K562 (cell line): ENCODE measurements at regions not wholly inside any gene's neighbourhood (a gene's known extent, or its start where the extent isn't known, plus 50 kb on each side); places are given as distances from the start of the nearest gene placed in this dataset.

Experiments used
- ATAC-seq: fragments of 200-7000 bp; cut with Tn5 transposase; 3 replicates; pipeline ENCODE4 v1.9.1; 2020; ENCODE audit warnings: moderate library complexity
- BruUV-seq: library from RNA; stranded (reverse); fragments of 400-500 nt; replicated peaks from 2 replicates; lab custom pipeline; 2021; lab: Mats Ljungman, UMichigan
- CTCF ChIA-PET: fragments of 300-600 bp; formaldehyde crosslinking; extraction: SDS; loops from one replicate; lab custom pipeline; 2021; ENCODE audit warnings: low intra/inter-chr PET ratio; lab: Yijun Ruan, JAX
- POLR2A ChIA-PET: fragments of 300-600, 350-650 bp; sonication (Branson Sonifier 250); formaldehyde crosslinking; extraction: SDS; loops from one replicate; lab custom pipeline; 2021; ENCODE audit warnings: antibody characterized with exemption, inconsistent platforms; lab: Yijun Ruan, JAX
- DNase-seq, 4 experiments: peaks; one replicate each; pipeline versions ENCODE4 v3.0.0 to v3.0.0-alpha.2; 2011 to 2018; ENCODE audit warnings: low spot score in 3 of 4, mixed read lengths in 3 of 4; ENCODE audit errors: extremely low read depth in 1 of 4
- FAIRE-seq: peaks from 2 replicates; lab custom pipeline; 2011; peaks lifted over from hg19 to GRCh38; lab: Jason Lieb, UNC
- H2AFZ ChIP-seq: 2 replicates; pipeline ENCODE4 v1.6.0; 2011; ENCODE audit warnings: low read depth, low read length, control low read depth, inconsistent platforms
- H3K27ac ChIP-seq: fragments of 200-600 bp; 3 replicates; pipeline ENCODE4 v1.8.0; 2011; ENCODE audit warnings: low read depth, mild to moderate bottlenecking, control low read depth, inconsistent platforms, low read length, moderate library complexity, mixed read lengths; ENCODE audit errors: extremely low read depth
- H3K27me3 ChIP-seq, 2 experiments: fragments of 300-600 bp in 1 of 2; 2 replicates in 1 of 2; 3 replicates in 1 of 2; pipeline versions ENCODE4 v1.6.0 to v1.8.0; 2011; ENCODE audit warnings: inconsistent platforms in 2 of 2, low read length in 2 of 2, mild to moderate bottlenecking in 1 of 2, mixed read lengths in 1 of 2, moderate library complexity in 1 of 2; ENCODE audit not compliant: control insufficient read depth in 2 of 2, insufficient read depth in 2 of 2
- H3K36me3 ChIP-seq: fragments of 300-600 bp; 3 replicates; pipeline ENCODE4 v1.8.0; 2011; ENCODE audit warnings: mild to moderate bottlenecking, low read length, inconsistent platforms; ENCODE audit not compliant: control insufficient read depth, insufficient read depth
- H3K4me1 ChIP-seq, 2 experiments: fragments of 200-600 bp in 1 of 2; replicated peaks in 1 of 2; 2 replicates in 1 of 2; 3 replicates in 1 of 2; pipeline versions ENCODE4 v1.5.1 to v1.8.0; 2011; ENCODE audit warnings: inconsistent platforms in 2 of 2, low read length in 2 of 2, mild to moderate bottlenecking in 1 of 2, mixed read lengths in 1 of 2, moderate library complexity in 1 of 2; ENCODE audit not compliant: control insufficient read depth in 2 of 2, insufficient read depth in 2 of 2
- H3K4me2 ChIP-seq: 2 replicates; pipeline ENCODE4 v1.6.1; 2011; ENCODE audit warnings: low read length, control low read depth, inconsistent platforms, mixed read lengths; ENCODE audit not compliant: insufficient read depth
- H3K4me3 ChIP-seq: fragments of 200-600 bp; sonication (generic), shearing (Covaris generic); 2 replicates; pipeline ENCODE4 v1.5.1; 2016; ENCODE audit warnings: control low read depth, inconsistent platforms
- H3K79me2 ChIP-seq: fragments of 200-600 bp; 3 replicates; pipeline ENCODE4 v1.8.0; 2011; ENCODE audit warnings: low read length, inconsistent platforms; ENCODE audit not compliant: control insufficient read depth, insufficient read depth
- H3K9ac ChIP-seq, 2 experiments: 2 replicates each; pipeline versions ENCODE4 v1.6.0 to v1.6.1; 2011; ENCODE audit warnings: low read depth in 2 of 2, low read length in 2 of 2, control low read depth in 1 of 2, inconsistent platforms in 1 of 2, mild to moderate bottlenecking in 1 of 2, mixed read lengths in 1 of 2; ENCODE audit not compliant: insufficient read depth in 1 of 2
- H3K9me1 ChIP-seq: one replicate; pipeline ENCODE4 v1.6.0; 2011; ENCODE audit warnings: inconsistent platforms, mild to moderate bottlenecking, low read length, moderate library complexity; ENCODE audit not compliant: control insufficient read depth, insufficient read depth
- H3K9me3 ChIP-seq: replicated peaks from 2 replicates; pipeline ENCODE4 v1.5.1; 2011; ENCODE audit warnings: low read depth, low read length, inconsistent platforms; ENCODE audit not compliant: control insufficient read depth, insufficient read depth
- H4K20me1 ChIP-seq: replicated peaks from 2 replicates; pipeline ENCODE4 v1.6.1; 2011; ENCODE audit warnings: low read length, inconsistent platforms, mixed read lengths; ENCODE audit not compliant: control insufficient read depth, insufficient read depth
- CBX8 ChIP-seq: fragments of 200-600 bp; sonication (generic); IDR thresholded peaks from 2 replicates; pipeline ENCODE4 v1.6.1; 2012; ENCODE audit warnings: borderline replicate concordance, mixed run types, low read depth, mild to moderate bottlenecking, moderate library complexity, mixed read lengths, low read length, control low read depth, inconsistent platforms; ENCODE audit not compliant: poor library complexity, severe bottlenecking; ENCODE audit errors: extremely low read depth
- CHAMP1 ChIP-seq: fragments of 450-650 bp; IDR thresholded peaks from 2 replicates; pipeline ENCODE4 v1.6.1; 2016; ENCODE audit warnings: mild to moderate bottlenecking
- DPF2 ChIP-seq: fragments of 450-650 bp; IDR thresholded peaks from 2 replicates; pipeline ENCODE4 v1.6.1; 2016
- ELF1 ChIP-seq: fragments of 200-800 bp; sonication (Bioruptor generic); IDR thresholded peaks from 2 replicates; pipeline ENCODE4 v1.6.1; 2016; ENCODE audit warnings: missing genetic modification characterization, missing compliant biosample characterization
- KLF16 ChIP-seq: IDR thresholded peaks from 2 replicates; pipeline ENCODE4 v1.6.1; 2016; ENCODE audit warnings: antibody characterized with exemption
- NUFIP1 ChIP-seq: fragments of 450-650 bp; IDR thresholded peaks from 2 replicates; pipeline ENCODE4 v1.6.1; 2018; ENCODE audit not compliant: partially characterized antibody
- PML ChIP-seq: IDR thresholded peaks from 2 replicates; pipeline ENCODE4 v1.6.1; 2012; ENCODE audit warnings: low read length, inconsistent platforms
- RBM39 ChIP-seq: fragments of 200-400 bp; formaldehyde crosslinking; optimal IDR thresholded peaks from 2 replicates; pipeline ENCODE3; 2018; ENCODE audit warnings: low read depth, low read length
- RERE ChIP-seq: sonication (generic); formaldehyde crosslinking; IDR thresholded peaks from 2 replicates; pipeline ENCODE4 v1.8.0; 2023; ENCODE audit warnings: missing genetic modification reagents, mild to moderate bottlenecking, borderline replicate concordance
- SNAPC5 ChIP-seq: fragments of 250-450 bp; sonication (Bioruptor Pico); IDR thresholded peaks from 2 replicates; pipeline ENCODE4 v1.8.0; 2021; ENCODE audit warnings: moderate library complexity, mild to moderate bottlenecking, inconsistent platforms
- THAP7 ChIP-seq: fragments of 250-450 bp; sonication (Bioruptor Pico); IDR thresholded peaks from 2 replicates; pipeline ENCODE4 v1.5.0; 2021
- ZNF232 ChIP-seq: sonication (generic); formaldehyde crosslinking; IDR thresholded peaks from 2 replicates; pipeline ENCODE4 v1.8.0; 2022; ENCODE audit warnings: mild to moderate bottlenecking, missing genetic modification reagents
- ZNF707 ChIP-seq: fragments of 250-450 bp; sonication (Bioruptor Pico); conservative IDR thresholded peaks from 2 replicates; pipeline ENCODE4 v1.8.0; 2022; ENCODE audit warnings: inconsistent platforms, mild to moderate bottlenecking, moderate library complexity
- ZNF830 ChIP-seq: fragments of 250-450 bp; sonication (Bioruptor Pico); IDR thresholded peaks from 2 replicates; pipeline ENCODE4 v1.5.0; 2021; ENCODE audit warnings: mild to moderate bottlenecking
- WGBS: fragments of 100-300 bp; shearing (Covaris generic); methylation state at CpG from one replicate; pipeline ENCODE4 v1.1.6; 2016; ENCODE audit warnings: low coverage, mixed read lengths; ENCODE audit not compliant: insufficient coverage; ENCODE audit errors: missing lambda C conversion rate; 5-methylcytosine and 5-hydroxymethylcytosine counted together
- in situ Hi-C: fragments of 300-500 bp; cut with MboI; formaldehyde crosslinking; loops from 4 replicates; pipeline ENCODE4 v1.15.0; 2018; ENCODE audit warnings: inconsistent platforms, mixed read lengths
- intact Hi-C: fragments of 100-400 bp; cut with micrococcal nuclease; formaldehyde crosslinking; loops from 2 replicates; pipeline ENCODE4 v1.14.2; 2022

- Histone ChIP-seq H3K4me2 (no peak overlapping the region), H3K9me3 (no peaks in the 10 kb centered on the region), H3K27me3 (peaks cover 0 to 15% of the 10 kb centered on the region in 2 experiments; a peak in 3 of 5 replicates), H2AFZ (no peak overlapping the region), H3K27ac (no peak overlapping the region), H3K9ac (no peak overlapping the region), H3K79me2 (no peaks in the 10 kb centered on the region), H3K9me1 (no peaks in the 10 kb centered on the region), H3K4me3 (no peak overlapping the region), H3K36me3 (no peaks in the 10 kb centered on the region), H3K4me1 (peaks cover 0 to 5% of the 10 kb centered on the region in 2 experiments; a peak in 1 of 5 replicates), H4K20me1 (no peaks in the 10 kb centered on the region)
- ATAC-seq (no peak), DNase-seq (no peak), FAIRE-seq (no peak)
- ChIA-PET POLR2A (no interaction called here), CTCF (no interaction called here)
- 0% methylated on average over 1 of the region's 1 CpG for WGBS
- in situ Hi-C loops = no loop called here
- no TSS peak for BruUV-seq
- TF ChIP-seq SNAPC5 = no peak
- TF ChIP-seq CHAMP1 = no peak
- TF ChIP-seq ELF1 = no peak
- no peak for TF ChIP-seq ZNF707 (CRISPR knock-in tag)
- no peak for TF ChIP-seq DPF2
- no peak for TF ChIP-seq ZNF830 (CRISPR knock-in tag)
- no peak for TF ChIP-seq RBM39
- no peak for TF ChIP-seq NUFIP1
- no peak for TF ChIP-seq THAP7 (CRISPR knock-in tag)
- no peak for TF ChIP-seq KLF16
- no peak for TF ChIP-seq CBX8
- TF ChIP-seq PML = no peak
- no peak for TF ChIP-seq RERE (CRISPR knock-in tag)
- TF ChIP-seq ZNF232 (CRISPR knock-in tag) = no peak
- intact Hi-C loops = no loop called here
Measured at GRCh38 chr6:25219216-25219916, 59.8 kb upstream of the CARMIL1 start.
